ENCODE measurements at regions not wholly inside any gene's neighbourhood (a gene's known extent, or its start where the extent isn't known, plus 50 kb on each side); places are given as distances from the start of the nearest gene placed in this dataset.

DNA sequence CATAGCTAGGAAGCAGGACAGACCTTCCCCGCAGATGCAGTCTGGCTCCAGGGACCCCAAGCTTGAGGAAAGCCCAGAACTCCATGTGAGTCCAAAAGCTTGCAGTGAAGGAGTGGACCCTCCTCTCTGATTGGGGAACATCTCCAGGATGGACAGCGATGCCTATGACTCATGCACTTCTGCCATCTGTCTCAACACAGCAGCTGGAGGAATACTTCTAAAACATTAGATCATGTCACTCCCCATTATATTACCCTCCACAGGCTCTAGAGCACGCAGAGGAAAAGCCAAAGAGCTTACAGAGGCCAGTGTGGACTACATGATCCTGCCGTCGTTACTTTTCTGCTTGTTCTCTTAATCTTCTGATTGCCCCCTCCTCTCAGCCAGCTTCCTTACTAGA is 605.7 kb downstream of the INSC start:
- TF ChIP-seq, protein P1, sequence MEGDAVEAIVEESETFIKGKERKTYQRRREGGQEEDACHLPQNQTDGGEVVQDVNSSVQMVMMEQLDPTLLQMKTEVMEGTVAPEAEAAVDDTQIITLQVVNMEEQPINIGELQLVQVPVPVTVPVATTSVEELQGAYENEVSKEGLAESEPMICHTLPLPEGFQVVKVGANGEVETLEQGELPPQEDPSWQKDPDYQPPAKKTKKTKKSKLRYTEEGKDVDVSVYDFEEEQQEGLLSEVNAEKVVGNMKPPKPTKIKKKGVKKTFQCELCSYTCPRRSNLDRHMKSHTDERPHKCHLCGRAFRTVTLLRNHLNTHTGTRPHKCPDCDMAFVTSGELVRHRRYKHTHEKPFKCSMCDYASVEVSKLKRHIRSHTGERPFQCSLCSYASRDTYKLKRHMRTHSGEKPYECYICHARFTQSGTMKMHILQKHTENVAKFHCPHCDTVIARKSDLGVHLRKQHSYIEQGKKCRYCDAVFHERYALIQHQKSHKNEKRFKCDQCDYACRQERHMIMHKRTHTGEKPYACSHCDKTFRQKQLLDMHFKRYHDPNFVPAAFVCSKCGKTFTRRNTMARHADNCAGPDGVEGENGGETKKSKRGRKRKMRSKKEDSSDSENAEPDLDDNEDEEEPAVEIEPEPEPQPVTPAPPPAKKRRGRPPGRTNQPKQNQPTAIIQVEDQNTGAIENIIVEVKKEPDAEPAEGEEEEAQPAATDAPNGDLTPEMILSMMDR (IDR thresholded peaks at IDR 0.05) = no peak
- TF ChIP-seq POLR2A (IDR thresholded peaks at IDR 0.05) = no peak
